ENCODE measurements at regions not wholly inside any gene's neighbourhood (a gene's known extent, or its start where the extent isn't known, plus 50 kb on each side); places are given as distances from the start of the nearest gene placed in this dataset.

- TF ChIP-seq CTCF (IDR thresholded peaks at IDR 0.05) (no peak), POLR2A (IDR thresholded peaks at IDR 0.05) (no peak), EP300 (IDR thresholded peaks at IDR 0.05) (no peak), POLR2AphosphoS5 (IDR thresholded peaks at IDR 0.05) (no peak)
Measured at GRCh38 chr17:20733923-20734322, 154.4 kb downstream of the CDRT15L2 start.

Measured in upper lobe of left lung (tissue), 4 donors.